Trophoblast cell (in vitro differentiated cells and primary cell): ENCODE measurements at regions not wholly inside any gene's neighbourhood (a gene's known extent, or its start where the extent isn't known, plus 50 kb on each side); places are given as distances from the start of the nearest gene placed in this dataset.
A peak's percentile ranks its signal among the peaks of the same experiment; 100 is the strongest.
"Not testable (repeated sequence)": the region's sequence is repeated elsewhere in the genome, so short reads cannot be mapped to it uniquely, and the experiment has no call there.

Experiments used
- DNase-seq, 2 donors: peaks; one replicate each; pipeline ENCODE4 v3.0.0-alpha.2; 2016
- H2AFZ ChIP-seq: 2 replicates; pipeline ENCODE4 v1.6.1; 2013; ENCODE audit warnings: low read length, moderate library complexity, mild to moderate bottlenecking; ENCODE audit not compliant: insufficient read depth, poor library complexity
- H2AK5ac ChIP-seq: 2 replicates; pipeline ENCODE4 v1.6.1; 2013; ENCODE audit warnings: mild to moderate bottlenecking, low read length
- H2BK120ac ChIP-seq: 2 replicates; pipeline ENCODE4 v1.6.1; 2013; ENCODE audit warnings: low read length, mild to moderate bottlenecking, moderate library complexity; ENCODE audit not compliant: insufficient read depth, poor library complexity
- H2BK12ac ChIP-seq: 2 replicates; pipeline ENCODE4 v1.6.1; 2013; ENCODE audit warnings: mild to moderate bottlenecking, low read length, moderate library complexity
- H2BK5ac ChIP-seq: 2 replicates; pipeline ENCODE4 v1.6.1; 2013; ENCODE audit warnings: low read length, low read depth, moderate library complexity, mild to moderate bottlenecking; ENCODE audit not compliant: poor library complexity
- H3K14ac ChIP-seq: 2 replicates; pipeline ENCODE4 v1.6.1; 2013; ENCODE audit warnings: mild to moderate bottlenecking, low read length
- H3K18ac ChIP-seq: 2 replicates; pipeline ENCODE4 v1.6.1; 2013; ENCODE audit warnings: mild to moderate bottlenecking, low read length
- H3K23ac ChIP-seq: 2 replicates; pipeline ENCODE4 v1.6.1; 2013; ENCODE audit warnings: low read length
- H3K27ac ChIP-seq: 2 replicates; pipeline ENCODE4 v1.5.1; 2013; ENCODE audit warnings: low read depth, mild to moderate bottlenecking, inconsistent platforms, low read length, moderate library complexity
- H3K27me3 ChIP-seq: 2 replicates; pipeline ENCODE4 v1.6.1; 2013; ENCODE audit warnings: inconsistent platforms, mild to moderate bottlenecking, low read length, moderate library complexity; ENCODE audit not compliant: insufficient read depth
- H3K36me3 ChIP-seq, 2 experiments: 1 replicate in 1 of 2; 2 replicates in 1 of 2; pipeline ENCODE4 v1.6.1; 2013; ENCODE audit warnings: low read length in 2 of 2, mild to moderate bottlenecking in 2 of 2, moderate library complexity in 1 of 2; ENCODE audit not compliant: insufficient read depth in 2 of 2, control insufficient read depth in 1 of 2
- H3K4ac ChIP-seq: 2 replicates; pipeline ENCODE4 v1.6.1; 2013; ENCODE audit warnings: low read depth, mild to moderate bottlenecking, low read length, moderate library complexity
- H3K4me1 ChIP-seq, 2 experiments: 1 replicate in 1 of 2; 2 replicates in 1 of 2; pipeline ENCODE4 v1.6.1; 2013; ENCODE audit warnings: low read length in 2 of 2, mild to moderate bottlenecking in 2 of 2, moderate library complexity in 1 of 2; ENCODE audit not compliant: insufficient read depth in 2 of 2, control insufficient read depth in 1 of 2
- H3K4me2 ChIP-seq: 2 replicates; pipeline ENCODE4 v1.6.1; 2013; ENCODE audit warnings: inconsistent platforms, mild to moderate bottlenecking, low read length, moderate library complexity
- H3K4me3 ChIP-seq: 2 replicates; pipeline ENCODE4 v1.5.1; 2013; ENCODE audit warnings: mild to moderate bottlenecking, low read depth, low read length, inconsistent platforms
- H3K79me1 ChIP-seq: one replicate; pipeline ENCODE4 v1.6.1; 2013; ENCODE audit warnings: low read length
- H3K79me2 ChIP-seq: 2 replicates; pipeline ENCODE4 v1.6.1; 2013; ENCODE audit warnings: low read length, mild to moderate bottlenecking; ENCODE audit not compliant: control insufficient read depth, insufficient read depth, poor library complexity
- H3K9ac ChIP-seq: 2 replicates; pipeline ENCODE4 v1.6.1; 2013; ENCODE audit warnings: mild to moderate bottlenecking, low read length
- H3K9me3 ChIP-seq: 2 replicates; pipeline ENCODE4 v1.6.1; 2013; ENCODE audit warnings: low read depth, mild to moderate bottlenecking, control low read depth, inconsistent platforms, low read length; ENCODE audit not compliant: insufficient read depth
- H4K12ac ChIP-seq: 2 replicates; pipeline ENCODE4 v1.6.1; 2013; ENCODE audit warnings: low read depth, mild to moderate bottlenecking, low read length, moderate library complexity
- H4K8ac ChIP-seq: 2 replicates; pipeline ENCODE4 v1.6.1; 2013; ENCODE audit warnings: low read depth, mild to moderate bottlenecking, low read length, moderate library complexity
- H4K91ac ChIP-seq: one replicate; pipeline ENCODE4 v1.6.1; 2013; ENCODE audit warnings: low read depth, mild to moderate bottlenecking, low read length, moderate library complexity
- WGBS: extraction: QIAGEN DNeasy Blood & Tissue Kit; methylation state at CpG from one replicate; pipeline ENCODE4 v1.1.7; 2013; ENCODE audit warnings: missing lambda C conversion rate; ENCODE audit not compliant: insufficient read length, insufficient coverage; ENCODE audit errors: extremely low coverage; 5-methylcytosine and 5-hydroxymethylcytosine counted together

- DNase-seq, result no peak
- peak overlapping the region; percentile 94 for H3K27ac ChIP-seq
- peaks cover 6 to 13% of the 10 kb centered on the region in 2 experiments for H3K4me1 ChIP-seq
- H3K27me3 ChIP-seq, result no peaks in the 10 kb centered on the region
- H3K23ac ChIP-seq, result no peak overlapping the region
- H3K79me2 ChIP-seq, result no peaks in the 10 kb centered on the region
- no peak overlapping the region for H2AK5ac ChIP-seq
- H3K18ac ChIP-seq, result peak overlapping the region; percentile 77
- no peak overlapping the region for H3K4me3 ChIP-seq
- no CpG with 5 or more reads among the region's 5 CpGs for WGBS
- no peaks in the 10 kb centered on the region for H3K36me3 ChIP-seq
- H2BK120ac ChIP-seq, result peak overlapping the region; percentile 56
- H2BK12ac ChIP-seq, result peak overlapping the region; percentile 55
- no peak overlapping the region for H4K12ac ChIP-seq
- H4K8ac ChIP-seq, result peak overlapping the region; percentile 74
- peak overlapping the region; percentile 5 for H3K4me2 ChIP-seq
- peak overlapping the region; percentile 87 for H2BK5ac ChIP-seq
- no peak overlapping the region for H2AFZ ChIP-seq
- peak overlapping the region; percentile 60 for H4K91ac ChIP-seq
- H3K9ac ChIP-seq, result no peak overlapping the region
- no peaks in the 10 kb centered on the region for H3K9me3 ChIP-seq
- peak overlapping the region; percentile 56 for H3K14ac ChIP-seq
- no peak overlapping the region for H3K4ac ChIP-seq
- H3K79me1 ChIP-seq, result peaks cover 12% of the 10 kb centered on the region
Observed at GRCh38 chr2:175805442-175806124, 196.5 kb downstream of the LNPK start.

GRCh38 chr2:175804122-175804521 lies 197.9 kb downstream of the LNPK start:
- H4K8ac ChIP-seq, result peak overlapping the region; percentile 43
- no peaks in the 10 kb centered on the region for H3K79me2 ChIP-seq
- H2AK5ac ChIP-seq, result peak overlapping the region; percentile 24
- H3K27me3 ChIP-seq, result no peaks in the 10 kb centered on the region
- H3K14ac ChIP-seq, result peak overlapping the region; percentile 58
- no peak overlapping the region for H3K9ac ChIP-seq
- peaks cover 6 to 13% of the 10 kb centered on the region in 2 experiments for H3K4me1 ChIP-seq
- no peak overlapping the region for H3K27ac ChIP-seq
- H4K12ac ChIP-seq, result no peak overlapping the region
- H2BK5ac ChIP-seq, result no peak overlapping the region
- no peak overlapping the region for H3K23ac ChIP-seq
- H3K9me3 ChIP-seq, result no peaks in the 10 kb centered on the region
- H4K91ac ChIP-seq, result peak overlapping the region; percentile 36
- H3K36me3 ChIP-seq, result no peaks in the 10 kb centered on the region
- H2BK12ac ChIP-seq, result peak overlapping the region; percentile 55
- no peak for DNase-seq
- no peak overlapping the region for H3K4me2 ChIP-seq
- no peak overlapping the region for H2BK120ac ChIP-seq
- H3K4ac ChIP-seq, result no peak overlapping the region
- WGBS, result no CpG with 5 or more reads among the region's 5 CpGs
- H2AFZ ChIP-seq, result no peak overlapping the region
- H3K79me1 ChIP-seq, result peaks cover 9% of the 10 kb centered on the region
- H3K4me3 ChIP-seq, result no peak overlapping the region
- H3K18ac ChIP-seq, result no peak overlapping the region

- H3K23ac ChIP-seq, H3K4me3 ChIP-seq, H3K27ac ChIP-seq, H2BK5ac ChIP-seq, H3K4me2 ChIP-seq, H3K79me2 ChIP-seq, H2BK12ac ChIP-seq, H4K12ac ChIP-seq, H4K91ac ChIP-seq, H2AK5ac ChIP-seq, DNase-seq, H4K8ac ChIP-seq, H2BK120ac ChIP-seq, H3K4me1 ChIP-seq, H3K4ac ChIP-seq, H3K36me3 ChIP-seq, H2AFZ ChIP-seq, H3K9ac ChIP-seq, H3K27me3 ChIP-seq, H3K79me1 ChIP-seq, H3K18ac ChIP-seq, H3K14ac ChIP-seq: not testable (repeated sequence)
- WGBS, result no CpG with 5 or more reads among the region's 2 CpGs
- H3K9me3 ChIP-seq, result peaks cover 12% of the 10 kb centered on the region
Observed at GRCh38 chr2:175796422-175796821, 205.6 kb downstream of the LNPK start.

- no peak overlapping the region for H4K91ac ChIP-seq
- peaks cover 12% of the 10 kb centered on the region for H3K9me3 ChIP-seq
- no peak overlapping the region for H3K18ac ChIP-seq
- H2AFZ ChIP-seq, result no peak overlapping the region
- no peaks in the 10 kb centered on the region for H3K27me3 ChIP-seq
- H3K4me3 ChIP-seq, result no peak overlapping the region
- H4K8ac ChIP-seq, result no peak overlapping the region
- H3K79me2 ChIP-seq, result no peaks in the 10 kb centered on the region
- H3K4ac ChIP-seq, result no peak overlapping the region
- H2BK12ac ChIP-seq, result no peak overlapping the region
- no peak overlapping the region for H2AK5ac ChIP-seq
- H2BK120ac ChIP-seq, result no peak overlapping the region
- no peak overlapping the region for H3K4me2 ChIP-seq
- no peak overlapping the region for H3K14ac ChIP-seq
- H3K9ac ChIP-seq, result no peak overlapping the region
- no CpG with 5 or more reads among the region's 3 CpGs for WGBS
- no peaks in the 10 kb centered on the region for H3K4me1 ChIP-seq
- H4K12ac ChIP-seq, result no peak overlapping the region
- no peak for DNase-seq
- H2BK5ac ChIP-seq, result no peak overlapping the region
- H3K23ac ChIP-seq, result no peak overlapping the region
- H3K79me1 ChIP-seq, result no peaks in the 10 kb centered on the region
- no peaks in the 10 kb centered on the region for H3K36me3 ChIP-seq
- H3K27ac ChIP-seq, result no peak overlapping the region
Observed at GRCh38 chr2:175793648-175794047, 208.4 kb downstream of the LNPK start.
